HUDEP-2 (cell line): ENCODE measurements at regions not wholly inside any gene's neighbourhood (a gene's known extent, or its start where the extent isn't known, plus 50 kb on each side); places are given as distances from the start of the nearest gene placed in this dataset.
"Not testable (repeated sequence)": the region's sequence is repeated elsewhere in the genome, so short reads cannot be mapped to it uniquely, and the experiment has no call there.

Source experiments
- DNase-seq, 76 experiments: peaks; one replicate each; lab custom pipeline; 2025; ENCODE audit not compliant: unreplicated experiment in 76 of 76; lab: John Stamatoyannopoulos, UW

DNA sequence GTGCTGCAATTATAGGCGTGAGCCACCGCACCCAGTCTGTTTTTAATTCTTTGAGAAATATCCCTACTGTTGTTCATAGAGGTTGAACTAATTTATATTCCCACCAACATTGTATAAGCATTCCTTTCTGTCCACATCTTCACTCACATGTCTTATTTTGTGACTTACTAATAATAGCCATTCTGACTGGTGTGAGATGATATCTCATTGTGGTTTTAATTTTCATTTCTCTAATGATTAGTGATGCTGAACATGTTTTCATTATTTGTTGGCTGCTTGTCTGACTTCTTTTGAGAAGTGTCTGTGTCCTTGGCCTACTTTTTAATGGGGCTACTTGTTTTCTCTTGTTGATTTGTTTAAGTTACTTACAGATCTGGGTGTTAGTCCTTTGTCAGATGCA lies 310.9 kb upstream of the MAOA start:
- no peak for DNase-seq

DNA sequence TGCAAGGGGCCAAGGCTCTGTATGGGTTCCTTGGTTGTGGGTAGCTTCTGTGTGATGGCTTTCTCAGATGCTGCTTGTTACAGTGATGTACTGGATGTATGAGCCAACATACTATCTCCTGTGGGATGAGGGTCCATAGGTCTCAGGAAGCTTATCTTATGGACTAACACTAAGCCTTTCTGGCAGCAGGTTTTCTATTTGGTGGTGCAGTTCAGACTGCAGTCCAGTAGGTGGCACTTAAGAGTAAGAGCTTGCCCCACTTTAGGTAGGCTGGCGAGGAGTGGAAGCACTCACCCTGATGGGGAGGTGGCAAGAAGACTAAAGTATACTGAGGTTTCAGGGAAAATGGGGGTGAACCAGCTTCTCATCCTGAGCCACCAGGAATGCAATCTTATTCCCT lies 306.7 kb upstream of the MAOA start:
- peak in 24 of 76 experiments; percentile 0 to 36 (median 4) for DNase-seq

DNA sequence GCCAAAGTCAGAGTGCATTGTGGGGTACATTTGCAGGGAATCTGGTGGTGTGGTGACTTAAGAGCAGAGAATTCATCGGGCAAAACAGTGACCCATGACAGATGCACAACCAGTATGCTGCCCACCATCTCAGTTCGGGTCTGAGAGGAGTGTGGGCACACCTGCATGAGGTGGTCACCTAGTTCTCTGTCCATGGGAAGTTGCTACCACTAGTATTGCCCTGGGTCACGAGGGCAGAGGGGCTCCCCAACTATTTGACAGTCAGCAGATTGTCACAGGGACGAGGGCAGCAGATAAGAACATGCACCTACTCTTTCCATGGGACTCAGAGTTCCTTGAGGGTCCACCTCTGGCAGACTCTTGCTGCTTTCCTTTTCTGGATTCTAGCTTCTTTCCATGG lies 305.2 kb upstream of the MAOA start:
- DNase-seq: no peak

DNA sequence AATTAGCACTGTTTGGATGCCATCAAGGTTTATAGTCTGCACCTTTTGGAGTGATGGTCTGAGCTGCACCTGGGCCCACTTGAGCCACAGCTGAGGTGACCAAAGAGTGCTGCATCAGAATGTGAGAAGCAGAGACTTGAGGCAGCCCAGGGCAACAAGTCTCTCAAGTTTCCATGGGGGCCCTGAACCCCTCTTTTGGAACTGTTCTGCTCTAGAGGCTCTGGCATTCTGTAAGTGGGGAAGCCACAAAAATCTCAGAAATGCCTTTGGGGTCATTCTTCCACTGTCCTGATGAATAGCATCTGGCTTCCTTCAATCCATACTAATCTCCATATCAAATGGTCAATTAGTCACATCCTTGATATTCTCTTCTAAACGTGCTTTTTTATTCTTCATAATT lies 298.4 kb upstream of the MAOA start:
- DNase-seq: no peak

DNA sequence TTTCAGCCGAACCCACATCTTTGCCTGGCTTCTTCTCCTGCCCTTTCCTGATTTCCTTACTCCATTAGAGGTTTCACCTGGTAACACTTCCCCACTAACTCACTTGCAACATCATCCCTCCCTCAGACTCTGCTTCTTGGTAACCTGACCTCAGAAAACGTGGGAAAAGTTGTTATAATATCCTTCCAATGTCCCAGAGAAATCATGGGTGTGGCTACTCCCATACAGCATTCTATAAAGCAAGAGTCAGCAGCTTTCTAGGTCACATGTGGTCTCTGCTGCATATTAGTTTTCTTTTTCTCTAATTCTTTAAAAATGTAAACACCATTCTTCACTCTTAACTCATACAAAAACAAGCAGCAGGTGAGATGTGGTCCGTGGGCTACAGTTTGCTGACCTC lies 283.1 kb upstream of the MAOA start:
- DNase-seq: no peak

DNA sequence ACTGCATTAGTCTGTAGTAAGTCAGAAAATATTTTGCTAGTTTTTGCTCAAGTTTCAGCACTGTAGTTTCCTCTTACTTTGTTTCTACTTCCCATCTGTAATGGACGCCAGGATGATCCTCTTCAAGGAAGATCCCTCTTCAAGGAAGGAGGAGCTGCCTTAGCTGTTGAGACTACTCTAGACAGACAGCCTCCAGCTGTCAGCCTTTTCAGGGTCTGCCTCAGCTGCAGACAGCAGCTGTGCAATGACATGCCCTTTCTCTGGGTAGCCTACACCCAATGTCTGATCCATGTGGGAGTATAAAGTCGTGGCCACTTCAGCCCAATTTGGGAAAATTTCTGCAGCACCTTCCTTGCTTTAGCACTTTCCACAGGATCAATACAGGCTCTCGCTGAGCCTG lies 281.0 kb upstream of the MAOA start:
- DNase-seq: no peak

DNA sequence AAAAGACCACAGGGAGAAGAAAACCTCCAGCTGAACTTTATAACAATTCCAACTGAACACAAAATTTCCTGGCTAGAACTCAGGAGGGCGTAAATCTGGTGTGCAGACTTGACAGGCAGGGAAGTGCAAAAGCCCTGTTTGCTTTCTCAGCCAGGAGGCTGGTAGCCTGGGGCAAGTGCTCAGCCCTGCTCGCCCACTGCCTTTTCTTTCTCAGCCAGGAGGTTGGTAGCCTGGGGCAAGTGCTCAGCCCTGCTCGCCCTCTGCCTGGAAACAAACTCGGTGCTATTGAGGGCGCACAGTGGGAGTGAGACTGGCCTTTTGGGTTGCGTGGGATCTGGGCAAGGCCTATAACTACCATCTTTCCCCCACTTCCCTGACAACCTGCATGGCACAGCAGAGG lies 275.4 kb upstream of the MAOA start:
- no peak for DNase-seq

DNA sequence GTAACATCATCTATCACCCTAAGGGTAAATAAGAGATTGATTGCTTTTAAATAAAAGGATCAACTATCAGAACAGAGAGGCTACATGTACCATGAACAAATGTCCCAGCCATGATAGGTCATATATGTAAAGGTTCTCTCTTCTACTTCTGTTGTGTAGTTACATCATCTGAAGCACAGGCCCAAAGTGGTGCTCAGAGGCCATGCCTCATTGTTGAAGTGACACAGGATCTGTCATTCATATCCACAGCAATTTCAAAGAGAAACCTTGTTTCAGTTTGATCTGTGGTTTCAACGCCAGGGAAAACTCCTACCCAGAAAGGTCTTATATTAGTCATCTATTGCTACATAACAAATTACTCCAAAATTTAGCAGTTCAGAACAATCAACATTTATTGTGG lies 269.2 kb upstream of the MAOA start:
- no peak for DNase-seq

DNA sequence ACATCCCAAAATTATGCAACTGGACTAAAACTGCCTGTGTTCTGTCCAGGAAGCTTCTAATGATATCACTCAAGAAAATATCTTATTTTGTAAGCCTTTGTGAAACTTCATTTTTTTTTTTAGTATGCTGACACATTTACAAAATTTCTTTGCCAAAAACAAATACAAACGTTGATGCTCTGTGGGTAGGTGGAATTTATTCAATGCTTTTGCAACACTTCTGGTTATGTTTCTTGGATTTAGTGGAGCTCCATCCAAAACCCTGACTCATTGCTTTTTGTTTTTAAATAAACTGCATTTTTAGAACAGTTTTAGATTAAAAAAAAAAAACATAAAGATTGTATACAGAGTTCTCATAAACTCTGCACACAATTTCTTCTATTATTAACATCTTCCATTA lies 250.9 kb upstream of the MAOA start:
- no peak for DNase-seq

DNA sequence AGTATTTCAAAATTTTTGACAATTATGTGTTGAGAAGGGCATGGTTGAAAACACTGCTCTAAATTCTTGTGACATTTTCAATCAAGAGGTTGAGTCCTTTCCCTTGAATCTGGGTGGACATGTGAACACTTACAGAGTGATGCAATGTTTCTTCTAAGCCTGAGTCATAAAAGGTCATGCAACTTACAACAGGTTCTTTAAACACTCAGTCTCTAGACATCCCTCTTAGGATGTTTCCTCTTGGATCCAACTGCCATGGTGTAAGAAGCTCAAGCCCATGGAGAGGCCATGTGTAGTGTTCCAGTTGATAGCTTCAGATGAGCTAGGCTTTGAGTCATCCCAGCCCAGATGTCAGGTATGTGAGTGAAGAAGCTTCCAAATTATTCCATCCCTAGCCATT lies 232.2 kb upstream of the MAOA start:
- DNase-seq: no peak

DNA sequence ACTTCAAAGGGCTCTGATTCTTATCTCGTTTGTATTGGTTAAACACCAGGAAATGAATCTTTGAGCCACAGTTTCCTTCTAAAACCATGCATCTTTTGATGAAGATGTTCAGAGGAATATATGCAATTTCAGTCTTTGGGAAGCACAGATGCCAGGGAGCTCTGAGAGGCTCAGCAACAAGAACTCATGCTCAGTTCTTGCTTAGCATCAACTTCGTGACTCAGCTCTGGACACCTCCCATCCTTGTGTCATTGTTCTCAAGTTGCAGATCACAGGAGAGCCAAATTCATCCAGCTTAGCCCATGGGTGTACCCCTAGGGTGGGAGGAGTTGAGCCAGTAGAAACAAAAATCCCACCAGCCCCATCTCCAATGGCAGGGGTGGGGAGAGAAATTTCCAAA lies 219.6 kb upstream of the MAOA start:
- DNase-seq: no peak

DNA sequence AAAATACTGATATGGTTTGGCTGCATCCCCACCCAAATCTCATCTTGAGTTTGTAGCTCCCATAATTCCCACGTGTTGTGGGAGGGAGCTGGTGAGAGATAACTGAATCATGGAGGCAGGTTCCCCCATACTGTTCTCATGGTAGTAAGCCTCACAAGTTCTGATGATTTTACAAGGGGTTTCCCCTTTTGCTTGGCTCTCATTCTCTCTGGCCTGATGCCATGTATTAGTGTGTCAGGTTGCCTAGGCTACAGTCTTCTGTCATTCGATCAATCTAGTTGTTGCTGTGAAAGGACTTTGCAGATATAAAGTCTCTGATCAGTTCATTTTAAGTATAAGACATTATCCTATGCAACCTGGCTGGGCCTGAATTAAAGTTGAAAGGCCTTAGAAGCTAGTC lies 209.3 kb upstream of the MAOA start:
- DNase-seq: no peak

DNA sequence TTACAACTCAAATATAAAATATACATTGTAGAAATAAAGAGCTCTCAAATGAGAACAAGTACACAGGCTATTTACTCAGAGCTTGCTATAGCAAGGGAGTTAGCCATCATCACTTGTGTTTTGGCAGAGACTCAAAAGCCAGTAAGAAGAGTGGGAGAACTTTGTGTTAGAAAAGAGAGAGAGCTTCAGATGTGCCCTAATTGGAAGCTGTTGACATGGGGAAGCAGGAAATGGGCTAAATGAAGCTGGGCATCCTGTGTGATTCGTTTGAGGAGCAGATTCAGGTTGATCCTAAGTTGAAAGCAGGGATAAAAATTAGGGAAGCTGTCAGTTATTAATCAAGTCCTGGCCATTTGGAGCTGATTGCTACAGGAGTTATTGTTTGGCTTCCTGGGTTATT lies 207.4 kb upstream of the MAOA start:
- DNase-seq: peak in 2 of 76 experiments; percentile 14 to 15

DNA sequence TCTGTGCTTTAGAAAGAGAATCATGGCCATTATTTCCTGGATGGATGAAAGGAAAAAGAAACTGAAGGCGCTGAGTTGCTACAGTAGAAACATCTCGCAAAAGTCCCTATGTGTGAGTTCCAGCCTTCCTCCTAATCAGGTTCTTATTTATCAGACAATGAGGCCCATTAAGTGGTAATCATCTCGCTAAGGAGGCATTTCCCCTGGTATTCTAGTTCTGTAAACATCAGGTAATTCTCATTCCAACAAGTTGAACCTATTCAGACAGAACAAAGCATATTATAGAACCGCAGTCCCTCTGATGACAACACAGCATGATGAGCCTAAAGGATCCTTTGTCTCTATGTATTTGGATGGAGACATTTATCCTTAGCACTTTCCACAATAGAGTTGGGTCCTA lies 205.7 kb upstream of the MAOA start:
- DNase-seq: no peak

DNA sequence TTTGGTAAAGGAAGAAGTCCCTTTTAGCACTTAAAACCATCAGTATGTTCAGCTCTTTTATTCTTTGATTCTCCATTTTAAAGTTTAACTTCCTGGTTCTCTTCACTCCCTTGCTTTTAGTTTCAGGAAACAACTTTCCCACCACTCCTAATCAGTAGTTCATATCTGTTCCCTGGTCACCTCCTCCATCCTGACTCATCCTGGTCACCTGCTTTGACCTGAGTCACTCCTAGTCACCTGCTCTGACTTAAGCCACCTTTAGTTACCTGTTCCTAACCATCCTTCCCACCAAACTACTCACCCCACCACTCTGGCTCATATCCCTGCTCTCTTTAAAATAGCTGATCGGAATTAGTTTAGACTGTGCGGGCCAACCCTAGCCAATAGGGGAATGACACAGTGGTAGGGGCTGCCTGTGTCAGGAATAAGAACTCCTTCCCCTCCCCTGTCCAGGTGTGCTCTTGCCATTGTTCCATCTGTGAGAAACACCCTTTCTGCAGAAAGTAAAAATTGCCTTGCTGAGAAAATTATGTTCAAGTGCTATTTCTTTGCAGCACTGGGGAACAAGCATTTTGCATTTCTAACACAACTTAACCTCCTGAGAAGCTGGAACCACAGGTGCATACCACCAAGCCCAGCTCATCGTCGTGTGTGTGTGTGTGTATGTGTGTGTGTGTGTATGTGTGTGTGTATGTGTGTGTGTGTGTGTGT lies 204.0 kb upstream of the MAOA start:
- DNase-seq: not testable (repeated sequence)

DNA sequence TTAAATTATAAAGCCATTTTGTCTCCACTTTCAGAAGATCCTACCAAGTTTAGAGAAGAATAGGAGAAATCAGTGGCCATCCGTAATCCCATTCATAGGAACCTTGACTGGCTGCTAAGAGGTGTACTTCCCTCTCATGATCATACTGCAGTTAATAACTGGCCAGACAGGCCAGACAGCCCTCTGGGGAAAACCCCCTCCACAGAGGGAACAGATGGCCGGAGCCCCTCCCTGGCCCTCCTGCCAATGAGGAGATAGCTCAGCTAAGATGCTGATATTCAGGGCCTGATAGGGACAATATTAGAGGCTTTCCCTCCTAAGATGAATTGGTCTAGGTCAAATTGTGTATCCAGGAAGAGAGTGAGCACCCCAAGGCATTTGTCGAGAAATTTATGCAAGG lies 200.0 kb upstream of the MAOA start:
- DNase-seq: no peak

DNA sequence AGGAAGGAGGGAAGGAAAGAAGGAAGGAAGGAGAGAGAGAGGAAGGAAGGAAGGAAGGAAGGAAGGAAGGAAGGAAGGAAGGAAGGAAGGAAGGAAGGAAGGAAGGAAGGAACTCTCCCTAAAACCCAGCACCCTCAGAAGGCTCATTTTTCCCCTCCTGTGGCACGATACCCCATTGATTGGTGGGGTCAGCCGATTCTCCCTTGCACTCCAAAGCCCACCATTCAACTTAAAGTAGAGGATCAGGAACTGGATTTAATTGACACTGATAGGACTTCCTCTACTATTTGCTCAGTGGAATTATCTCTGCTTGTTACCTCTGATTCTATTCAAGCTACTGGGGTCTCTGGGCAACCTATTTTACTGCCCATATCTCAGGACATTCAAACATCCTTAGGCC lies 199.2 kb upstream of the MAOA start:
- DNase-seq: no peak

DNA sequence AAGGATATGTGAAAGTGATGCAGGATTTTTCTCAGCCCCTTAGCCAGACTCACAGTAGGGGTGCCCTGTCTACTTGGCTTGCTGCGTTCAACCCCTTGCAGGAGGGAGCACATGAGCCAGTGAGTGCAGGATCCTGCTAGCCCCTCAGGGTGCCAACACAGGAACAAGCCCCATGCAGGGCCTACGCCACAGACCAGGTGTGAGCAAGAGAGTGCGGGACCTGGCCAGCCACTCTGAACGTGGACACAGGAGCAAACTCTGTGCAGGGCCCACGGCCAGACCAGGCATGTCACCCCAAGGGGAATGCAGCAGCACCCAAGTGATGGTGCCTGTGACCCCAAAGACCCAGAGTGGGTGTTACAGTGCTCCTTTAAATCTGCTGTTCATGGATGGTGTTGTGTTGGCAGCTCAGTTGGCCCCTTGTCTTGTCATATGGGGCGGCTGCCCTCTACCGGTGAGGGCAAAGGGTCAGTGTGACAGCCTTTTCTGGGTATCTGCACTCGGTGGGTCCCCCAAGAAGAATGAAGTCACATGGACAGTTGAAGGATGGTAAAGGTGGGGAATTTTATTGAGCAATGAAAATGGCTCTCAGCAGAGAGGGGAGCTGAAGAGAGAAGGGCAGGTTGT lies 188.4 kb upstream of the MAOA start:
- DNase-seq: no peak

DNA sequence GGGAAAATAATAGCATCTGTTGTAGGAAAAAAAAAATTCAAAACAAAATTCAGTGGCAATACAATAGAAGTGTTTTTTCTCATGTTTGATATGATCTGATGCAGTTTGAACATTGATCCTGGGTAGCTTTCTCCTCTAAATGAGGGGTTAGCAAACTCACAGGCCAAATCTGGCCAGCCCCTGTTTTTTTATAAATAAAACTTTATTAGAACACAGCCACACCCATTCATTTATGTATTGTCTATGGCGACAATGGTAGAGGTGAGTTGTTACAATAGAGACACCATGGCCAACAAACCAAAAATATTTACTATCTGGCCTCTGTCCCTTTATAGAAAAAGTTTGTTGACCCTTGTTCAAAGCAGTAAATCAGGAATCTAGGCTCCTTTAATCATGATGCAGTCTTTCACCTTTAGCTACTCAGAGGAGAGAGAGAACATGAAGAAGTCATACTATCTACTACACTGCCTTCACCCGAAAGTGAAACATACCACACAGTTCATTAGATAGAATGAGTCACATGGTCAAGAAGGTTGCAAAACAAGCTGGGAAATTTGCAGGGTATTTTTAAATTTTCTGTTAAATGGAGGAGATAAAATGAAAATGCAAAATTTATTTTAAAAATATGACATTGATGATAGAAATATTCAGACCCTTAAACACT lies 186.6 kb upstream of the MAOA start:
- no peak for DNase-seq

DNA sequence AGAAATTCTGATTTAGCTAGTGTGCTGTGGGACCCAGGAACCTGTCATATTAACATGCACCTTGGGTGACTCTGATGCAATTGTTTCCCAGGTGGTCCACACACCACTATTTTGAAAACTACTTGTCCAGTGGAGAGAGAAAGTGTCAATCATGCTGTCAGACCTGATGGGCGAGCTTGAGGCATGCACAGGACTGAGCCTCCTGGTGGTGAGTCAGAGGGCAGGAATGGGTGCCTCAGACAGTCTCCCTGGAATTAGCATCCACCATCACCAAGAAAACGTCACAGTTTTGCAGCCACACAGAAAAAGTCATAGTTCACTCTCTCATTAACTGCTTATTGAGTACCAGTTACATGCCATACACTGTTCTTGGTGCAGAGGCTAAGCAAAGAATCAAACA lies 181.8 kb upstream of the MAOA start:
- DNase-seq: no peak

DNA sequence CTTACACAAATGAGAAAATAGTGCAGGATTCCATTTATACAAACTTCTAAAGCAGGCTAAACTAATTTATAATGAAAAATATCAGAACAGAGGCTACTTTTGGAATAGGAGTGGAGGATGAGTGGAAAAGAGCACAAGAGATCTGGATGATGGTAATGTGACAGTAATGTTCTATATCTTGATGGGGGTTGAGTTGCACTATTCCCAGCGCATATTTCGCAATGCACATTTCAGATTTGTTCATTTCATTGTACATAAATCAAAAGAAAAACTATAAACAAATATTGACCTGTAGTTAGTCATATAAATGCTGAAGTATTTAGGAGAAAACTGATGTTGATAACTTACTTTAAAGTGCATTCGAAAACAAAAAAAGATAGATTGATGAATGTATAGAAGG lies 177.0 kb upstream of the MAOA start:
- DNase-seq: no peak

DNA sequence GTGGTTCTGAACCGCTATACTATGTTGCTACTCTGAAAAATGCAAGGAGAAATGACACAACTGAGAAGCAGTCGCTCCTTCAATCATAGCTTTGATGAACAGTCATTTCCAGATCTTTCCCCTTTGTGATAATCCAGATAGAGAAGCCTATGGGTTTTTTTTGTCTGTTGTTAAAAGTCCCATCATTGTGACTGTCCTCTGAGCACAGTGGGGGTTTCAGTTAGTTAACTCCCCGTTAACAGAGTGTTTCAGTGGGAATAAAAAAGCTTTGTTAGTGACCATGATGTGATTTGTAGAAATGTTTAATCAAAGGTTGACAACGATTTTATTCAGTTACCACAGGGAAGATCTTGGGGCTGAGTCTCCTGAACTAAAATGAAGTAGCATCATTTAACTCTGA lies 176.2 kb upstream of the MAOA start:
- DNase-seq: no peak
